ENCODE measurements at regions not wholly inside any gene's neighbourhood (a gene's known extent, or its start where the extent isn't known, plus 50 kb on each side); places are given as distances from the start of the nearest gene placed in this dataset.

GRCh38 chr4:23332313-23332712 lies 557.5 kb downstream of the PPARGC1A start:
- Histone ChIP-seq H3K27ac (ENCODE audit: insufficient read depth, low read depth, low read length, poor library complexity, severe bottlenecking) (no peak overlapping the region), H3K4me1 (ENCODE audit: control insufficient read depth, insufficient read depth, low read length) (peaks cover 11% of the 10 kb centered on the region), H3K4me3 (ENCODE audit: insufficient read depth, low read depth, low read length) (no peak overlapping the region), H3K9me3 (ENCODE audit: control insufficient read depth, low read length) (no peaks in the 10 kb centered on the region), H3K36me3 (ENCODE audit: control insufficient read depth, insufficient read depth, low read length) (no peaks in the 10 kb centered on the region), H3K27me3 (ENCODE audit: control insufficient read depth, insufficient read depth, low read length, poor library complexity, severe bottlenecking) (no peaks in the 10 kb centered on the region)
- WGBS, 2 experiments = 93 to 94% methylated on average over 2 of the region's 2 CpGs

- Histone ChIP-seq H3K4me1 (ENCODE audit: control insufficient read depth, insufficient read depth, low read length) (no peaks in the 10 kb centered on the region), H3K9me3 (ENCODE audit: control insufficient read depth, low read length) (no peaks in the 10 kb centered on the region), H3K36me3 (ENCODE audit: control insufficient read depth, insufficient read depth, low read length) (no peaks in the 10 kb centered on the region), H3K27me3 (ENCODE audit: control insufficient read depth, insufficient read depth, low read length, poor library complexity, severe bottlenecking) (no peaks in the 10 kb centered on the region), H3K27ac (ENCODE audit: insufficient read depth, low read depth, low read length, poor library complexity, severe bottlenecking) (no peak overlapping the region), H3K4me3 (ENCODE audit: insufficient read depth, low read depth, low read length) (no peak overlapping the region)
- 100% methylated on average over 1 of the region's 1 CpG for WGBS, 2 experiments
Observed at GRCh38 chr4:23327120-23327519, 562.7 kb downstream of the PPARGC1A start.

GRCh38 chr4:23324021-23324690 lies 565.7 kb downstream of the PPARGC1A start:
- Histone ChIP-seq H3K4me3 (ENCODE audit: insufficient read depth, low read depth, low read length) (no peak overlapping the region), H3K27me3 (ENCODE audit: control insufficient read depth, insufficient read depth, low read length, poor library complexity, severe bottlenecking) (no peaks in the 10 kb centered on the region), H3K27ac (ENCODE audit: insufficient read depth, low read depth, low read length, poor library complexity, severe bottlenecking) (no peak overlapping the region), H3K4me1 (ENCODE audit: control insufficient read depth, insufficient read depth, low read length) (peaks cover 5% of the 10 kb centered on the region), H3K9me3 (ENCODE audit: control insufficient read depth, low read length) (no peaks in the 10 kb centered on the region), H3K36me3 (ENCODE audit: control insufficient read depth, insufficient read depth, low read length) (no peaks in the 10 kb centered on the region)
- WGBS, 2 experiments = 68 to 72% methylated on average over 3 of the region's 3 CpGs

DNA sequence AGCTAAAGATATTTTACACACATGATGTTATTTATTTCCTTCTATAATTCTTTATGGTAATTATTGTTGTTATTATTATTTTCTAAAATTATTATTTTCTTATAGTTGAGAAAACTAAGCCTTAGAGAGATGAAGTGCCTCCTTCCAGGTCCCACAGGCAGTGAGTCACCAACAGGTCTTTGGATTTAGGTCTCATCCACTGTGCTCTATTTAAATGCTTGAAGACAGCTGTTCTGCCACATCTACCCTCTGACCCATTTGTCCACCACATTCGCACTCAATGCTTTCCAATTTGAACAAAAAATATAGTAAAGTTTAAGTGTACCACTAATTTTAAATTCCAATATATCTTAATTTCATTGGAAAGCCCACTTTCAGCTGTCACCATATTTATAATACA lies 566.4 kb downstream of the PPARGC1A start:
- WGBS, 2 experiments = 80 to 100% methylated on average over 1 of the region's 1 CpG
- H3K27me3 ChIP-seq (ENCODE audit: control insufficient read depth, insufficient read depth, low read length, poor library complexity, severe bottlenecking) = no peaks in the 10 kb centered on the region
- no peaks in the 10 kb centered on the region for H3K36me3 ChIP-seq (ENCODE audit: control insufficient read depth, insufficient read depth, low read length)
- H3K4me1 ChIP-seq (ENCODE audit: control insufficient read depth, insufficient read depth, low read length) = peaks cover 5% of the 10 kb centered on the region
- no peak overlapping the region for H3K4me3 ChIP-seq (ENCODE audit: insufficient read depth, low read depth, low read length)
- no peak overlapping the region for H3K27ac ChIP-seq (ENCODE audit: insufficient read depth, low read depth, low read length, poor library complexity, severe bottlenecking)
- H3K9me3 ChIP-seq (ENCODE audit: control insufficient read depth, low read length) = no peaks in the 10 kb centered on the region

DNA sequence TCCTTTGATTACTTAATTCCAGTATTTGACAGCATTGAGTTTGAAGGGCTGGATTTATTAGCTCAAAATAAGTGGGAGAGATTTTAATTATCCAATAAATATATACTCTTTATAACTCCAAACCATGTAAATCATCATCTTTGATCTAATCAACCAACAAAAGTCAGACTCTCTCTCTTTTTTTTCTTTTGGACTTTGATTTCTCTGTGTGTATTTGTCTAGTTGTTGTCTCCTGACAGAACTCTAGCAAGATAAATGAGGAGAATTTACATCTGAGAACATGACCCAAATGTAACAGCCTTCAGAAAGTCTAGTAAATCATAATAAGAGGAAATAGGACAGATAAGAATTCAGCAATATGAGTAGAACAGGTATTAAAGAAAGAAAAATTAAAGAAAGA lies 567.1 kb downstream of the PPARGC1A start:
- H3K4me3 ChIP-seq (ENCODE audit: insufficient read depth, low read depth, low read length) = no peak overlapping the region
- H3K9me3 ChIP-seq (ENCODE audit: control insufficient read depth, low read length) = no peaks in the 10 kb centered on the region
- H3K4me1 ChIP-seq (ENCODE audit: control insufficient read depth, insufficient read depth, low read length) = peaks cover 5% of the 10 kb centered on the region
- no peak overlapping the region for H3K27ac ChIP-seq (ENCODE audit: insufficient read depth, low read depth, low read length, poor library complexity, severe bottlenecking)
- H3K27me3 ChIP-seq (ENCODE audit: control insufficient read depth, insufficient read depth, low read length, poor library complexity, severe bottlenecking) = no peaks in the 10 kb centered on the region
- H3K36me3 ChIP-seq (ENCODE audit: control insufficient read depth, insufficient read depth, low read length) = no peaks in the 10 kb centered on the region

- H3K27ac ChIP-seq (ENCODE audit: insufficient read depth, low read depth, low read length, poor library complexity, severe bottlenecking) = no peak overlapping the region
Observed at GRCh38 chr4:23320931-23321587, 568.8 kb downstream of the PPARGC1A start.

DNA sequence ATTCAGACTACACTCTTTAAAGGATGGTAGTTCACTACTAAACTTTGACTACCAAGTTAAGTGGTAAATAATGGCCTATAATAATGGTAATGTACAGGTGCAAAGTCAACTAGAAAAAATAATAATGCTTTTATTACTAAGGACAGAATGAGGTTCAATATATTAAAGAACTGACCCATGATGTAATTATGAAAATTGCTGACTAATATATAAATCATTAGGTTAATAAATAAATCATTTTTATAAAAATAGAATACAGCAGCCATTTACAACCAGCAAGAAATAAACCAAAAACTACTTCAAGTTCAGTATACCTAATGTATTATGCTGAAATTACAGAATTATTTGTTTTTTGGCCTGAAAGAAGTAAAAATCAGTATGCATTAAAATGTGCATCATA lies 577.2 kb downstream of the PPARGC1A start:
- Histone ChIP-seq H3K9me3 (ENCODE audit: control insufficient read depth, low read length) (no peaks in the 10 kb centered on the region), H3K27me3 (ENCODE audit: control insufficient read depth, insufficient read depth, low read length, poor library complexity, severe bottlenecking) (no peaks in the 10 kb centered on the region), H3K4me1 (ENCODE audit: control insufficient read depth, insufficient read depth, low read length) (no peaks in the 10 kb centered on the region), H3K4me3 (ENCODE audit: insufficient read depth, low read depth, low read length) (no peak overlapping the region), H3K36me3 (ENCODE audit: control insufficient read depth, insufficient read depth, low read length) (no peaks in the 10 kb centered on the region), H3K27ac (ENCODE audit: insufficient read depth, low read depth, low read length, poor library complexity, severe bottlenecking) (no peak overlapping the region)

More at GRCh38 chr4:23320931-23321587, 568.8 kb downstream of the PPARGC1A start:
- H3K9me3 ChIP-seq (ENCODE audit: control insufficient read depth, low read length) = no peaks in the 10 kb centered on the region
- H3K4me3 ChIP-seq (ENCODE audit: insufficient read depth, low read depth, low read length) = no peak overlapping the region
- H3K36me3 ChIP-seq (ENCODE audit: control insufficient read depth, insufficient read depth, low read length) = no peaks in the 10 kb centered on the region
- H3K27me3 ChIP-seq (ENCODE audit: control insufficient read depth, insufficient read depth, low read length, poor library complexity, severe bottlenecking) = no peaks in the 10 kb centered on the region
- WGBS, 2 experiments = 85 to 86% methylated on average over 1 of the region's 1 CpG
- peaks cover 5% of the 10 kb centered on the region for H3K4me1 ChIP-seq (ENCODE audit: control insufficient read depth, insufficient read depth, low read length)

DNA sequence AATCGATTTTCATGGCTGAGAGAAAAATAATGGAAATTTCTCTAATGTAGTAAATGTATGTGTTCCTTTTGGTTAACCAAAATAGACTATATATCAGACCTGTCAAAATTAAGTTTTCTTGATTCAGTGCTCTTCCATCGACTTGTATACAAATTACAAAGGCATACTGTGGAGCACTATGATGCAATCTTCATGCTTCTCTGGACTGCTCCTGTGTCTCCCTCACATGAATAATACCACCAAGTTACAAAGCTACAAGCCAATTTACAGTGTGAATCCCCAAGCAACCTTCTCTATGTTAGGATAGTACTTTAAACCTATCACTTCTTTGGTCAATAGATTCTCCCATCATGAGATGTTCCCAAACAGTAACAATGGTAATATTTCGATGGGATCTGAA lies 577.9 kb downstream of the PPARGC1A start:
- no peak overlapping the region for H3K27ac ChIP-seq (ENCODE audit: insufficient read depth, low read depth, low read length, poor library complexity, severe bottlenecking)
- 95 to 96% methylated on average over 2 of the region's 3 CpGs for WGBS, 2 experiments
- no peaks in the 10 kb centered on the region for H3K36me3 ChIP-seq (ENCODE audit: control insufficient read depth, insufficient read depth, low read length)
- no peak overlapping the region for H3K4me3 ChIP-seq (ENCODE audit: insufficient read depth, low read depth, low read length)
- H3K9me3 ChIP-seq (ENCODE audit: control insufficient read depth, low read length) = no peaks in the 10 kb centered on the region
- no peaks in the 10 kb centered on the region for H3K4me1 ChIP-seq (ENCODE audit: control insufficient read depth, insufficient read depth, low read length)
- H3K27me3 ChIP-seq (ENCODE audit: control insufficient read depth, insufficient read depth, low read length, poor library complexity, severe bottlenecking) = no peaks in the 10 kb centered on the region

DNA sequence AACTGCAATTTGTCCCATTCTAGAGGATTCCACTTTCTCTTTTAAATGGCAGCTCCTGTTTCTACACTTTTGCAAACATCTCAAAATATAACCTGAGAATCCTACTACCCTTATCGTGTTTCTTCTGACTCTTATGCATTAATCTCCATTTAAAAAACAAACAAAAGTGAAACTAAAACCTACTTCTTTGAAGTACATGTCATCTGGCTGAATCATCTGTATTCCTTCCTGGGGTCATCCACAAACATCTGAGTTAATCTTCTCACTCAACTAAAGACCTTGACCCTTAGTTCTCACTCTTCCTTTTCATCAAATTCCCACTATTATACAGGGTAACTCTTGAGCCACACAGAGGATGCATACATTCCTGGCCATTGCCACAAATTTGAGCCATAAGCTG lies 584.8 kb downstream of the PPARGC1A start:
- Histone ChIP-seq H3K9me3 (ENCODE audit: control insufficient read depth, low read length) (no peaks in the 10 kb centered on the region), H3K4me3 (ENCODE audit: insufficient read depth, low read depth, low read length) (no peak overlapping the region), H3K4me1 (ENCODE audit: control insufficient read depth, insufficient read depth, low read length) (no peaks in the 10 kb centered on the region), H3K36me3 (ENCODE audit: control insufficient read depth, insufficient read depth, low read length) (no peaks in the 10 kb centered on the region), H3K27me3 (ENCODE audit: control insufficient read depth, insufficient read depth, low read length, poor library complexity, severe bottlenecking) (no peaks in the 10 kb centered on the region), H3K27ac (ENCODE audit: insufficient read depth, low read depth, low read length, poor library complexity, severe bottlenecking) (no peak overlapping the region)
- WGBS, 2 experiments = 63 to 71% methylated on average over 1 of the region's 1 CpG

DNA sequence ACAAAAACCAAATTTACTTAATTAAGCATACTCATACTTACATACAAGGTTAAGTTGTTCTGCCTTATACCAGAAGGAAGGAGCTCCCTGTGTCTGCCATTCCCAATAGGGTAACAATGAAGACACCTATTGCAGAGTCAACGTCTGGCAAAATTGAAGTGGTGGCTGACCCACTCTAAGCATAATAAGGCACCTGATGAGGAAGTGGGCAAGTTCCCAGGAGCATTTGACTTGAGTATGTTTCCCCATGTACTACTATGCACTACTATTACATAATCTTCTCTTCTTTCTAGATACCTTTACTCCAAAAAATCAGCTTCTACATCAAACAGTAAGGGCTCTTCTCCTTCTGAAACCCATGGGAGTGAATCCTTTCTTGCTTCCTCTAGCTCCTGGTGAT lies 591.5 kb downstream of the PPARGC1A start:
- Histone ChIP-seq H3K4me3 (ENCODE audit: insufficient read depth, low read depth, low read length) (no peak overlapping the region), H3K36me3 (ENCODE audit: control insufficient read depth, insufficient read depth, low read length) (no peaks in the 10 kb centered on the region), H3K9me3 (ENCODE audit: control insufficient read depth, low read length) (no peaks in the 10 kb centered on the region), H3K27ac (ENCODE audit: insufficient read depth, low read depth, low read length, poor library complexity, severe bottlenecking) (no peak overlapping the region), H3K27me3 (ENCODE audit: control insufficient read depth, insufficient read depth, low read length, poor library complexity, severe bottlenecking) (no peaks in the 10 kb centered on the region), H3K4me1 (ENCODE audit: control insufficient read depth, insufficient read depth, low read length) (no peaks in the 10 kb centered on the region)
- 94 to 100% methylated on average over 1 of the region's 1 CpG for WGBS, 2 experiments

Measured in ectodermal cell (in vitro differentiated cells).